G401 (cell line): ENCODE measurements at regions not wholly inside any gene's neighbourhood (a gene's known extent, or its start where the extent isn't known, plus 50 kb on each side); places are given as distances from the start of the nearest gene placed in this dataset.
"Not testable (repeated sequence)": the region's sequence is repeated elsewhere in the genome, so short reads cannot be mapped to it uniquely, and the experiment has no call there.

Source experiments
- DNase-seq: peaks from one replicate; pipeline ENCODE4 v3.0.0-alpha.2; 2015; ENCODE audit warnings: low spot score
- in situ Hi-C: cut with HindIII; loops from 2 replicates; pipeline ENCODE4 v1.10.0; 2016; ENCODE audit warnings: low sequenced_read_pairs, mixed read lengths

GRCh38 chr2:241977557-241978300 is 108.2 kb downstream of the RTP5 start:
- in situ Hi-C loops = no loop called here
- DNase-seq = no peak

GRCh38 chr2:241978670-241979069 is 109.1 kb downstream of the RTP5 start:
- no peak for DNase-seq
- in situ Hi-C loops = no loop called here

- in situ Hi-C loops = no loop called here
- no peak for DNase-seq
Observed at GRCh38 chr2:241980193-241980592, 110.7 kb downstream of the RTP5 start.

- no peak for DNase-seq
- in situ Hi-C loops = no loop called here
Observed at GRCh38 chr2:241981076-241981700, 111.7 kb downstream of the RTP5 start.

- in situ Hi-C loops = no loop called here
- no peak for DNase-seq
Observed at GRCh38 chr2:241982706-241983570, 113.4 kb downstream of the RTP5 start.

- in situ Hi-C loops = no loop called here
- DNase-seq = no peak
Observed at GRCh38 chr2:241983571-241984270, 114.2 kb downstream of the RTP5 start.

- no peak for DNase-seq
- in situ Hi-C loops = no loop called here
Observed at GRCh38 chr2:241984271-241984655, 114.7 kb downstream of the RTP5 start.

GRCh38 chr2:241984658-241985057 is 115.1 kb downstream of the RTP5 start:
- DNase-seq = no peak
- in situ Hi-C loops = no loop called here

- in situ Hi-C loops = not testable (repeated sequence)
Observed at GRCh38 chr2:241985161-241985985, 115.8 kb downstream of the RTP5 start.

GRCh38 chr2:241985986-241986329 is 116.4 kb downstream of the RTP5 start:
- DNase-seq = no peak
- in situ Hi-C loops = no loop called here

More at GRCh38 chr2:241985161-241985985, 115.8 kb downstream of the RTP5 start:
- DNase-seq = not testable (repeated sequence)

GRCh38 chr2:241986836-241987641 is 117.5 kb downstream of the RTP5 start:
- no peak for DNase-seq
- in situ Hi-C loops = no loop called here

GRCh38 chr2:241987726-241988125 is 118.2 kb downstream of the RTP5 start:
- DNase-seq = no peak
- in situ Hi-C loops = no loop called here

- DNase-seq = no peak
- in situ Hi-C loops = no loop called here
Observed at GRCh38 chr2:241988146-241988545, 118.6 kb downstream of the RTP5 start.

- DNase-seq = no peak
- in situ Hi-C loops = no loop called here
Observed at GRCh38 chr2:241989074-241989473, 119.5 kb downstream of the RTP5 start.

- in situ Hi-C loops = no loop called here
- no peak for DNase-seq
Observed at GRCh38 chr2:241990466-241990865, 120.9 kb downstream of the RTP5 start.

GRCh38 chr2:241991299-241991698 is 121.8 kb downstream of the RTP5 start:
- in situ Hi-C loops = no loop called here
- no peak for DNase-seq

GRCh38 chr2:241992753-241993152 is 123.2 kb downstream of the RTP5 start:
- DNase-seq = no peak
- in situ Hi-C loops = no loop called here

- no peak for DNase-seq
- in situ Hi-C loops = no loop called here
Observed at GRCh38 chr2:241993386-241994005, 124.0 kb downstream of the RTP5 start.
